Osteocyte (in vitro differentiated cells): ENCODE measurements at regions not wholly inside any gene's neighbourhood (a gene's known extent, or its start where the extent isn't known, plus 50 kb on each side); places are given as distances from the start of the nearest gene placed in this dataset.

ENCODE experiments used
- DNase-seq: peaks from one replicate; pipeline ENCODE4 v3.0.0; 2021; ENCODE audit warnings: mixed read lengths; ENCODE audit not compliant: unreplicated experiment; ENCODE audit errors: extremely low spot score
- H3K27ac Mint-ChIP-seq: one replicate; pipeline ENCODE4 v1.8.0; 2021; ENCODE audit warnings: mild to moderate bottlenecking, mixed read lengths; ENCODE audit not compliant: unreplicated experiment
- H3K27me3 Mint-ChIP-seq: one replicate; pipeline ENCODE4 v1.8.0; 2021; ENCODE audit warnings: mixed read lengths; ENCODE audit not compliant: unreplicated experiment
- H3K36me3 Mint-ChIP-seq: one replicate; pipeline ENCODE4 v1.8.0; 2021; ENCODE audit warnings: mixed read lengths; ENCODE audit not compliant: unreplicated experiment
- H3K4me1 Mint-ChIP-seq: one replicate; pipeline ENCODE4 v1.8.0; 2021; ENCODE audit warnings: mixed read lengths; ENCODE audit not compliant: unreplicated experiment
- H3K4me3 Mint-ChIP-seq: one replicate; pipeline ENCODE4 v1.8.0; 2021; ENCODE audit warnings: mild to moderate bottlenecking, moderate library complexity, mixed read lengths; ENCODE audit not compliant: unreplicated experiment
- H3K9me3 Mint-ChIP-seq: one replicate; pipeline ENCODE4 v1.8.0; 2021; ENCODE audit warnings: mixed read lengths; ENCODE audit not compliant: unreplicated experiment
- CTCF ChIP-seq: fragments of 200-600 bp; sonication (generic); IDR thresholded peaks from 2 replicates; pipeline ENCODE4 v1.5.0; 2021; ENCODE audit warnings: antibody characterized with exemption, mild to moderate bottlenecking, moderate library complexity

- peaks cover 37% of the 10 kb centered on the region for H3K9me3 Mint-ChIP-seq
- no peaks in the 10 kb centered on the region for H3K4me1 Mint-ChIP-seq
- TF ChIP-seq CTCF, result no peak
- no peak overlapping the region for H3K27ac Mint-ChIP-seq
- DNase-seq, result no peak
- H3K27me3 Mint-ChIP-seq, result no peaks in the 10 kb centered on the region
- no peaks in the 10 kb centered on the region for H3K36me3 Mint-ChIP-seq
- no peak overlapping the region for H3K4me3 Mint-ChIP-seq
These were observed 560.8 kb downstream of the HS3ST4 start for GRCh38 chr16:26252598-26252997.

GRCh38 chr16:26261621-26262020 is 569.9 kb downstream of the HS3ST4 start:
- H3K4me3 Mint-ChIP-seq, result no peak overlapping the region
- H3K27ac Mint-ChIP-seq, result no peak overlapping the region
- no peak for DNase-seq
- no peaks in the 10 kb centered on the region for H3K4me1 Mint-ChIP-seq
- no peaks in the 10 kb centered on the region for H3K36me3 Mint-ChIP-seq
- TF ChIP-seq CTCF, result no peak
- peaks cover 23% of the 10 kb centered on the region for H3K9me3 Mint-ChIP-seq
- no peaks in the 10 kb centered on the region for H3K27me3 Mint-ChIP-seq

GRCh38 chr16:26263406-26263805 is 571.6 kb downstream of the HS3ST4 start:
- no peaks in the 10 kb centered on the region for H3K4me1 Mint-ChIP-seq
- no peak for TF ChIP-seq CTCF
- no peak overlapping the region for H3K4me3 Mint-ChIP-seq
- H3K36me3 Mint-ChIP-seq, result no peaks in the 10 kb centered on the region
- DNase-seq, result no peak
- peaks cover 28% of the 10 kb centered on the region for H3K9me3 Mint-ChIP-seq
- no peak overlapping the region for H3K27ac Mint-ChIP-seq
- no peaks in the 10 kb centered on the region for H3K27me3 Mint-ChIP-seq

- no peak for DNase-seq
- no peak for TF ChIP-seq CTCF
- no peaks in the 10 kb centered on the region for H3K27me3 Mint-ChIP-seq
- no peaks in the 10 kb centered on the region for H3K4me1 Mint-ChIP-seq
- no peak overlapping the region for H3K4me3 Mint-ChIP-seq
- no peak overlapping the region for H3K27ac Mint-ChIP-seq
- no peaks in the 10 kb centered on the region for H3K36me3 Mint-ChIP-seq
- peaks cover 15% of the 10 kb centered on the region for H3K9me3 Mint-ChIP-seq
These were observed 575.9 kb downstream of the HS3ST4 start for GRCh38 chr16:26267641-26268040.

- Mint-ChIP-seq H3K27ac (no peak overlapping the region), H3K4me3 (no peak overlapping the region), H3K27me3 (no peaks in the 10 kb centered on the region), H3K9me3 (peaks cover 10% of the 10 kb centered on the region), H3K36me3 (no peaks in the 10 kb centered on the region), H3K4me1 (no peaks in the 10 kb centered on the region)
- no peak for TF ChIP-seq CTCF
- no peak for DNase-seq
These were observed 577.9 kb downstream of the HS3ST4 start for GRCh38 chr16:26269673-26270072.
